HEK293 (cell line): ENCODE measurements at regions not wholly inside any gene's neighbourhood (a gene's known extent, or its start where the extent isn't known, plus 50 kb on each side); places are given as distances from the start of the nearest gene placed in this dataset.

Experiments
- CTCF ChIP-seq: fragments of 450-650 bp; formaldehyde crosslinking; IDR thresholded peaks from 2 replicates; pipeline ENCODE4 v1.5.1; 2016; ENCODE audit warnings: missing biosample characterization, missing genetic modification characterization
- RBAK ChIP-seq: fragments of 450-650 bp; formaldehyde crosslinking; IDR thresholded peaks from 2 replicates; pipeline ENCODE4 v1.5.1; 2016; ENCODE audit warnings: missing biosample characterization, missing genetic modification characterization
- YY1 ChIP-seq: fragments of 450-650 bp; formaldehyde crosslinking; IDR thresholded peaks from 2 replicates; pipeline ENCODE4 v1.5.1; 2018; ENCODE audit warnings: missing biosample characterization, missing genetic modification characterization
- ZNF394 ChIP-seq: fragments of 450-650 bp; formaldehyde crosslinking; IDR thresholded peaks from 2 replicates; pipeline ENCODE4 v1.5.1; 2016; ENCODE audit warnings: missing biosample characterization, missing genetic modification characterization, mild to moderate bottlenecking, moderate library complexity, borderline replicate concordance
- ZNF426 ChIP-seq: fragments of 450-650 bp; formaldehyde crosslinking; IDR thresholded peaks from 2 replicates; pipeline ENCODE4 v1.5.1; 2017; ENCODE audit warnings: missing biosample characterization, missing genetic modification characterization, mild to moderate bottlenecking, inconsistent platforms, moderate library complexity
- ZNF510 ChIP-seq: fragments of 450-650 bp; formaldehyde crosslinking; IDR thresholded peaks from 2 replicates; pipeline ENCODE4 v1.5.1; 2018; ENCODE audit warnings: mild to moderate bottlenecking, missing genetic modification characterization, missing biosample characterization; ENCODE audit not compliant: insufficient replicate concordance
- ZNF544 ChIP-seq: fragments of 450-650 bp; formaldehyde crosslinking; IDR thresholded peaks from 2 replicates; pipeline ENCODE4 v1.5.0; 2017; ENCODE audit warnings: missing biosample characterization, missing genetic modification characterization
- ZNF747 ChIP-seq: fragments of 450-650 bp; formaldehyde crosslinking; IDR thresholded peaks from 2 replicates; pipeline ENCODE4 v1.5.1; 2016; ENCODE audit warnings: missing biosample characterization, missing genetic modification characterization
- ZNF776 ChIP-seq: fragments of 450-650 bp; formaldehyde crosslinking; IDR thresholded peaks from 2 replicates; pipeline ENCODE4 v1.5.0; 2017; ENCODE audit warnings: missing biosample characterization, missing genetic modification characterization, borderline replicate concordance
- ZNF792 ChIP-seq: fragments of 450-650 bp; formaldehyde crosslinking; IDR thresholded peaks from 2 replicates; pipeline ENCODE4 v1.5.1; 2016; ENCODE audit warnings: missing biosample characterization, missing genetic modification characterization
- TF ChIP-seq, protein P1 (sequence below): fragments of 450-650 bp; IDR thresholded peaks from 2 replicates; pipeline ENCODE4 v1.5.1; 2018; ENCODE audit warnings: missing biosample characterization, missing genetic modification characterization
- TF ChIP-seq, protein P2 (sequence below): fragments of 450-650 bp; formaldehyde crosslinking; IDR thresholded peaks from 2 replicates; pipeline ENCODE4 v1.5.1; 2016; ENCODE audit warnings: missing biosample characterization, missing genetic modification characterization, low read depth
- TF ChIP-seq, protein P3 (sequence below): fragments of 450-650 bp; formaldehyde crosslinking; IDR thresholded peaks from 2 replicates; pipeline ENCODE4 v1.5.1; 2016; ENCODE audit warnings: missing biosample characterization, missing genetic modification characterization

DNA sequence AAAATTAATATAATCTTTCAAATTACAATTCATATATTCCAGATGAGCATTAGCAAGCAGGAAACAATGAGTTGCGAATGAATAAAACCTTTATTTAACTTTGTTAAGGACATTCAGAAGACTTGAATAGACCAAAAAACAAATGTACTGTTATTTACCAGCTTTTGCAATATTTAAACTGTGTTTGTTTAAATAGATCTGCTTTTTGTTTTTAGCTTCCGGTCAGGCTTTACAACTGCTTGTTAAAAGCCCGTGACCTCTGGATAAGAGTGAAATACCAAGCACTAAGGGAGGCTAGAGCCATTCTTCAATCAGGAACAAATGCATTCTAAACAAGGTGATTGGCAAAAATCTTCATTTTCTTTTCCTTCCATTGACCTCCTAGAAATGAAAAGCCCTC lies 184.9 kb upstream of the GNAI1 start:
- TF ChIP-seq CTCF, result no peak
- TF ChIP-seq RBAK (tag by site-specific recombination), result no peak
- no peak for TF ChIP-seq ZNF747 (tag by site-specific recombination)
- no peak for TF ChIP-seq YY1 (tag by site-specific recombination)
- TF ChIP-seq ZNF510, result no peak
- TF ChIP-seq ZNF394 (tag by site-specific recombination), result no peak
- TF ChIP-seq ZNF776 (tag by site-specific recombination), result no peak
- TF ChIP-seq ZNF544 (tag by site-specific recombination), result no peak
- TF ChIP-seq, protein P1, sequence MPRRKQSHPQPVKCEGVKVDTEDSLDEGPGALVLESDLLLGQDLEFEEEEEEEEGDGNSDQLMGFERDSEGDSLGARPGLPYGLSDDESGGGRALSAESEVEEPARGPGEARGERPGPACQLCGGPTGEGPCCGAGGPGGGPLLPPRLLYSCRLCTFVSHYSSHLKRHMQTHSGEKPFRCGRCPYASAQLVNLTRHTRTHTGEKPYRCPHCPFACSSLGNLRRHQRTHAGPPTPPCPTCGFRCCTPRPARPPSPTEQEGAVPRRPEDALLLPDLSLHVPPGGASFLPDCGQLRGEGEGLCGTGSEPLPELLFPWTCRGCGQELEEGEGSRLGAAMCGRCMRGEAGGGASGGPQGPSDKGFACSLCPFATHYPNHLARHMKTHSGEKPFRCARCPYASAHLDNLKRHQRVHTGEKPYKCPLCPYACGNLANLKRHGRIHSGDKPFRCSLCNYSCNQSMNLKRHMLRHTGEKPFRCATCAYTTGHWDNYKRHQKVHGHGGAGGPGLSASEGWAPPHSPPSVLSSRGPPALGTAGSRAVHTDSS (tag by site-specific recombination), result no peak
- no peak for TF ChIP-seq ZNF792
- TF ChIP-seq, protein P2, sequence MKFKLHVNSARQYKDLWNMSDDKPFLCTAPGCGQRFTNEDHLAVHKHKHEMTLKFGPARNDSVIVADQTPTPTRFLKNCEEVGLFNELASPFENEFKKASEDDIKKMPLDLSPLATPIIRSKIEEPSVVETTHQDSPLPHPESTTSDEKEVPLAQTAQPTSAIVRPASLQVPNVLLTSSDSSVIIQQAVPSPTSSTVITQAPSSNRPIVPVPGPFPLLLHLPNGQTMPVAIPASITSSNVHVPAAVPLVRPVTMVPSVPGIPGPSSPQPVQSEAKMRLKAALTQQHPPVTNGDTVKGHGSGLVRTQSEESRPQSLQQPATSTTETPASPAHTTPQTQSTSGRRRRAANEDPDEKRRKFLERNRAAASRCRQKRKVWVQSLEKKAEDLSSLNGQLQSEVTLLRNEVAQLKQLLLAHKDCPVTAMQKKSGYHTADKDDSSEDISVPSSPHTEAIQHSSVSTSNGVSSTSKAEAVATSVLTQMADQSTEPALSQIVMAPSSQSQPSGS, result no peak
- no peak for TF ChIP-seq ZNF426 (tag by site-specific recombination)
- TF ChIP-seq, protein P3, sequence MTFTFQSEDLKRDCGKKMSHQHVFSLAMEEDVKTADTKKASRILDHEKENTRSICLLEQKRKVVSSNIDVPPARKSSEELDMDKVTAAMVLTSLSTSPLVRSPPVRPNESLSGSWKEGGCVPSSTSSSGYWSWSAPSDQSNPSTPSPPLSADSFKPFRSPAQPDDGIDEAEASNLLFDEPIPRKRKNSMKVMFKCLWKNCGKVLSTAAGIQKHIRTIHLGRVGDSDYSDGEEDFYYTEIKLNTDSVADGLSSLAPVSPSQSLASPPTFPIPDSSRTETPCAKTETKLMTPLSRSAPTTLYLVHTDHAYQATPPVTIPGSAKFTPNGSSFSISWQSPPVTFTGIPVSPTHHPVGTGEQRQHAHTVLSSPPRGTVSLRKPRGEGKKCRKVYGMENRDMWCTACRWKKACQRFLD (tag by site-specific recombination), result no peak
